Stimulated activated CD8-positive, alpha-beta memory T cell treated with anti-CD3 and anti-CD28 coated beads, Interleukin-12 subunit alpha, Interleukin-12 subunit beta, amount 100 ng/mL, for 24 hours (primary cell): ENCODE measurements at regions not wholly inside any gene's neighbourhood (a gene's known extent, or its start where the extent isn't known, plus 50 kb on each side); places are given as distances from the start of the nearest gene placed in this dataset.
"Not testable (repeated sequence)": the region's sequence is repeated elsewhere in the genome, so short reads cannot be mapped to it uniquely, and the experiment has no call there.

Experiments used
- DNase-seq: peaks from one replicate; pipeline ENCODE4 v3.0.0-alpha.2; 2020; ENCODE audit errors: extremely low read depth

DNA sequence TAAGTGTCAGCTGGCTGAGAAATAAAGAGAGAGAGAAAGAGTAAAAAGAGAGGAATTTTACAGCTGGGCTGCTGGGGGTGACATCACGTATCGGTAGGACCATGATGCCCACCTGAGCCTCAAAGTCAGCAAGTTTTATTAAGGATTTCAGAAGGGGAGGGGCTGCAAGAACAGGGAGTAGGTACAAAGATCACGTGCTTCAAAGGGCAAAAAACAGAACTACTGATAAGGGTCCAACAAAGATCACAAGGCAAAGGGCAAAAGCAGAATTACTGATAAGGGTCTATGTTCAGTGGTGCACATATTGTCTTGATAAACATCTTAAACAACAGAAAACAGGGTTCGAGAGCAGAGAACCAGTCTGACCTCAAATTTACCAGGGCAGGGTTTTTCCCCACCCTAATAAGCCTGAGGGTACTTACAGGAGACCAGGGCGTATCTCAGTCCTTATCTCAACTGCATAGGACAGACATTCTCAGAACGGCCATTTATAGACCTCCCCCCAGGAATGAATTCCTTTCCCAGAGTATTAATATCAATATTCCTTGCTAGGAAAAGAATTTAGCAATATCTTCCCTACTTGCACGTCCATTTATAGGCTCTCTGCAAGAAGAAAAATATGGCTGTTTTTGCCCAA, 128.3 kb upstream of the PZP start:
- not testable (repeated sequence) for DNase-seq

GRCh38 chr12:9335867-9336266, 127.7 kb upstream of the PZP start:
- DNase-seq = no peak

DNA sequence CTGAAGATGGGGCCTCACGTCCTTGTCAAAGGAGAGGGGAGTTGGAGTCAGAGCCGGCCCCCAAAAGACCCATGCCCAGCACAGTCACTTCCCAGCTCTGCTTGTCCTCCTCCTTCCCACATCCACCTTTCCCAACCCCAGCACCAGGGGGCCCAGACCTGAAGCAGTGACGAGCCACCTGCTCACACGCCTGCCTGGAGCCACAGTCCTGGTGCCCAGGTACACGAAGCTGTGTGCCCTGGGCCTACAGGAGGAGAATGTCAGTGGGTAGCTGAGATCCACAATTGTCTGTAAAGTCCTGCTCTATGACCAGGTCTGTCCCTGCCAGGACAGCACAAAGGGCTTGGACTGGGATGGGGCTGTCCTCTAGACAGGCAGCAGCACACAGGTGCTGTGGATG, 126.8 kb upstream of the PZP start:
- DNase-seq = no peak

GRCh38 chr12:9334041-9334692, 126.0 kb upstream of the PZP start:
- DNase-seq = no peak

- no peak for DNase-seq
These were observed 125.0 kb upstream of the PZP start for GRCh38 chr12:9333161-9333560.

- DNase-seq = no peak
These were observed 124.4 kb upstream of the PZP start for GRCh38 chr12:9332564-9332963.

DNA sequence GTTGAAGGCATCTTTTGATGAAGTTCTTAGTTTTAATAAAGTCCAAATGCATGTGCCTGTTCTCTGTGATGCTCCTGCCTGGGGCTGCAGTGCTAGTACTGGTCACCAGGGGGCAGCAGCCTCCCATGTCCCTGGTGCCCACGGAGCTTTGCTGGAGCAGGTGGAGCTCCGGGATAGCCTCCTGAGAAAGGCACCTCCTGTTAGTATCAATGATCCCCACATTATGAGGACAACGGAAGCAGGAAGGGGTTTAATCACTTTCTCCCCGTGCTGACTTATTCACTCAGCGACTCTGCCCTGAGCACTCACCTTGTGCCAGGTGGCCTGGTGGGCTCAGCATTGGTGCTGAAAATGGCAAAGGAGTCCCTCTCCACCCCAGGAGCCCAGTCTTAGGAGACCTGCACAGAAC, 123.0 kb upstream of the PZP start:
- DNase-seq = peak; percentile 11

DNA sequence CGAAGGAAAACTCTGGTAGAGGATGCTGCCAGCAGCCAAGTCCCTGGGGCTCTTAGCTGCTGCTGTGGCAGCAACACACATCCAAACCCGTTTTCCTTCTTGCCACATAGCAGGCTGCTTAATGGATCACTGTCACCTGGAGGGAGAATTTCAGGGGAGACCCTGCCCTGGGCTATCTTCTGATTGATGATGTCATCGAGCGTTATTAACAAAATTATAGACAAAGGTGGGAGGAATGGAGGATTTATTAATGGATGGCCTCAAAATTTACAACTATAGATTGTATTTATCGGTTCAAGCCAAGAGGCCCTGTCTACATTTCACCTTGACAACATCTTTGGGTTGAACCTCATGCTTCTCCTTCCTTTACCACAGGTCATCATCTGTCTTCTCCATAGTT, 120.8 kb upstream of the PZP start:
- no peak for DNase-seq

DNA sequence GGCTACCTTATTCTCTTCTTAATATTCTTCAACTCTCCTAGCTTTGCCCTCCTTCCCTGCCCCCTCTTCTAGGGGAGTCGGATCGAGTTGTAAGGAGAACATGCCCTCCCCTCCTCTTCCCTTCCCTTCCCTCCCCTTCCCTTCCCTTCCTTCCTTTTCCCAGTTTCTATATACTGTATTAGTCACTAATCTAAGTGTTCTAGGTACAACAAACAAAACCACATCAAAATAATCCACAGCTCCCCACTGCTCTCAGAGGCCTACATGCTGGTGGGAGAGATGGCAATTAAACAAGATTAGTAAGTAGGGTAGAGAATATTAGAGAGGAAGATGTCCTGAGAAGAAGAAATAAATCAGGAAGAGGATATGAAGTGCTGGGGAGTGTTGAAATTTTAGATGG, 119.9 kb upstream of the PZP start:
- DNase-seq = no peak

GRCh38 chr12:9327320-9327719, 119.1 kb upstream of the PZP start:
- DNase-seq = no peak

DNA sequence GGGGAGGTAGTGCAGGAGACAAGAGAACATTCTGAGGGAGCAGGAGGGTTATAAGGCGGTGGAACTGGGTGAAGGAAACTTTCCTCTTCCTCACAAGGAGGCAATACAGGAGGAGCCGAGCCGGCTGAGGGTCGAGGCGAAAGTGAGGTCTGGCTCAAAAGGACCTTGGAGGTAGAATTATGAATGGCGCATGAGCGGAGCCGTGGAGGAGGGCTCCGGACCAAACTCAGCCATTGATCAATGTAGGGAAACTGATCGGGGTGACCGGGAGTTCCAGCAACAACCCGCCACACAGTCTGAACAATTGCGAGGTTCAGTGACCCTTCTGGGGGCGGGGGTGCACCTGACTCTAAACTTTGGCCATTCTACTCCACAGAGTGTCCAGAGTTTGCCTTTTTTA, 118.7 kb upstream of the PZP start:
- not testable (repeated sequence) for DNase-seq

- no peak for DNase-seq
These were observed 117.9 kb upstream of the PZP start for GRCh38 chr12:9326085-9326484.

GRCh38 chr12:9325471-9325870, 117.3 kb upstream of the PZP start:
- DNase-seq = no peak

DNA sequence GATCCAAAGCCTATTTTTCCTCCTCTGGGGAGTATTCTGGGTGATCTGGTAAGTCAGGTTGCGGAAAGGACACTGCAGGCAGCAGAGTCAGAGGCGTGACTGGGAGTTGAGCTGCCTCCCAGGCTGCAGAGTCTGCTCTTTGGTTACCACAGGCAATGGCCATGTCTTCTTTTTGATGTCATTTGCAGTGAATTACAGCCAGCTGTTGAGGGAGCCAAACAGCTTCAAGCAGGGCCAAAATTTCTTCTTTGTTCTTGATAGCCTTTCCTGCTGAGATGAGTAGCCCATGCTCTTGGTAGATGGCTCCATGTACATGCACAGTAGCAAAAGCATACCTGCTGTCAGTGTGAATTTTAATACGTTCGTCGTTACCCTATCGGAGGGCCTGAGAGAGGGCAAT, 116.6 kb upstream of the PZP start:
- DNase-seq = no peak

GRCh38 chr12:9323144-9323681, 115.0 kb upstream of the PZP start:
- DNase-seq = no peak

GRCh38 chr12:9319842-9320173, 111.6 kb upstream of the PZP start:
- no peak for DNase-seq

DNA sequence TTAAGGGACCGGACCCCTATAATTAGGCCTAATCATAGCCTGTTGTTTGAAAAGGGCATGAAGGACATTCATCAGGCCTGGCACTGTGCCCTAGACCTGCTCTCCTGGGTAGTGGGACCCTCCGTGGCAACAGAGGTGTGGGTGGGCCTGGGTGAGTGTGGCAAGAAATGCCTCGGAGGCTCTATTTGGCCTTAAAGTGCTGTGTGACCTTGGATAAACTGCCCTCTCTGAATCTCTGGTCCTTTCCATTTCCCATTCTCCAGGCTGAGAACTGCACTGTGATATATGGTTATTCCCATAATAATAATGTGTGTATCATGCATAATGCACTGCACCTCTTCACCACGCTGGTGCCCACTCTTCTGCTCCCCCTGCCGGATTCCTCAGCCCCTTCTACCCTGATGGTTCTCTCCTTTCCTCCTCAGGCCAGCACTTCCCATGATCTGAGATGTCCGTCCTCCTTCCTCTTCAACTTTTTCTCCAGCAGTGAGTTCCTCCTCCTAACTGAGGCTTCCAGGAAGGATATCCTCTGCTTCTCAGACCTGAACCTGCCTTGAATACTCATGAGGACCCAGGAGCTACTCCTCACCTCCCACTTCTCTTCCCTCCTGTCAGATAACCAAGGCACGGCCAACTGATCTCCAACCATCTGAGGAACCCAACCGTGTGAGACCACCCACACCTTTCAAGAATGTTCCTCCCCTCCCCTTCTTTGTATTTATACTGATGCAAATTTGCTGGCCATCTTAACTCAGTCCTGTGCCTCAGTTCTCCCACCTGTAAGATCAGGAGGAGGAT, 111.0 kb upstream of the PZP start:
- no peak for DNase-seq

- not testable (repeated sequence) for DNase-seq
These were observed 105.3 kb upstream of the PZP start for GRCh38 chr12:9313479-9313878.

DNA sequence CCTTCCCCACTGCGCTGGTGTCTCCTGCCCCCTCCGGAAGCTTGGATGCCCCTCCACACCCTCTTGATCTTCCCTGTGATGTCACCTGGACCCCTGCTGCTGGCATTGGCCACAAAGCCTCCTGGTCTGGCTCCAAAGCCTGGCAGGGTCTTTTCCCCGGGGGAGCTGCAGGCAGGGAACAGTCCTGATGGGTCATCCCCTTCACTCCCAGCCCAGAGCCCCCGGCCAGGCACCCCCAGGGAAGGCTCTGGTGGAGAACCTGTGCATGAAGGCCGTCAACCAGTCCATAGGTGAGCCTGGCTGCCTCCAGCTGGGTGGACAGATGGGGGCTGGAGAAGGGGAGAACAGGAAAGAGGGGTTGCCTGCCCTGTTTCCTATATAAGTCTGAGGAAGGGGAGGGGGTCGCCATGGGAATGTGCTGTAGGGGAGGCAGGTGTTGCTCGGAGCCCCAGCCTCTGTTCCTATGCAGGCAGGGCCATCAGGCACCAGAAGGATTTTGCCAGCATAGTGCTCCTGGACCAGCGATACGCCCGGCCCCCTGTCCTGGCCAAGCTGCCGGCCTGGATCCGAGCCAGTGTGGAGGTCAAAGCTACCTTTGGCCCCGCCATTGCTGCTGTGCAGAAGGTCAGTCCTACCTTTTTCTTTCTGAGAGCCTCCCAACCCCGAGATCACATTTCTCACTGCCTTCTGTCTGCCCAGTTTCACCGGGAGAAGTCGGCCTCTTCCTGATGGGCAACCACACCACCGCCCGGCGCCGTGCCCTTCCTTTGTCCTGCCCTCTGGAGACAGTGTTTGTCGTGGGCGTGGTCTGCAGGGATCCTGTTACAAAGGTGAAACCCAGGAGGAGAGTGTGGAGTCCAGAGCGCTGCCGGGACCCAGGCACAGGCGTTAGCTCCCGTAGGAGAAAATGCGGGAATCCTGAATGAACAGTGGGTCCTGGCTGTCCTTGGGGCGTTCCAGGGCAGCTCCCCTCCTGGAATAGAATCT, 104.5 kb upstream of the PZP start:
- DNase-seq = not testable (repeated sequence)

GRCh38 chr12:9311454-9311853, 103.3 kb upstream of the PZP start:
- DNase-seq = not testable (repeated sequence)

GRCh38 chr12:9310645-9311044, 102.5 kb upstream of the PZP start:
- DNase-seq = not testable (repeated sequence)

DNA sequence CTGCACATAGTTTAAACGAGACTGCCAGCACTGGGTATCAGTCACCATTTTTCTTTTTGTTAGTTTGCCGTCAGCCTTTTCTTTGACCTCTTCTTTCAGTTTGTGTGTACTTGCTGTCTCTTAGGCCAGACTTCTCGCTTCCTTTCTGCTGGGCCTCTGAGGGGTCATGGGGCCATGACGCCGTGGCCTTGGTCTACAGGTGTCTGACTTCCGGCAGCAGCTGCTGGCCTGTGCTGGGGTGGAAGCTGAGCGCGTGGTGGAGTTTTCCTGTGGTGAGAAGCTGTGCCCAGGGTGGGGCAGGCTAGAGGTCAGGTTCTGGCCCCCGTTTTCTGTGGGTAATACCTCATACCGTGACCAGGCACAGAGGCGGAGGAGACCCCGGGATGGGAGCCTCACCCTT, 101.6 kb upstream of the PZP start:
- not testable (repeated sequence) for DNase-seq
